ENCODE measurements at regions not wholly inside any gene's neighbourhood (a gene's known extent, or its start where the extent isn't known, plus 50 kb on each side); places are given as distances from the start of the nearest gene placed in this dataset.

- no peak for DNase-seq (ENCODE audit: low read depth)
Observed at GRCh38 chr3:31349001-31349748, 183.6 kb upstream of the STT3B start.

DNA sequence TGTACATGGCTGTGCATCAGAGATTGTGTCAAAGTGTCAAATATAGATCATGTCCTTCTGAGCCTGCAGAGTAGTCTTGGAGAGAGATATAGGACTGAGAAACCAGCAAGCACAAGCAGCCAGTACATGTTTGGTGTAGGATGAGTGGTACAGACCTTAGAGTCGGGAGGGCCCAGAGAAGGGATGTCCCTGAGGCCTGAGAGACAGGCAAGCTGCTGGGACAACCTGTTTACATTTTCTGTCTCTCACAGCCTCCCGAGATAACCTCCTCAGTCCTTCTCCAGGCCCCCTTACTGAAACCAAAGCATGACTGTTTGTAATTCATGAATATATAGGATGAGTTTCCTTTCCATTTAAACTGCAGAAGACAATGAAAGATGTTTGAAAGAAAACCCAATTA lies 182.4 kb upstream of the STT3B start:
- DNase-seq (ENCODE audit: low read depth), result no peak

DNA sequence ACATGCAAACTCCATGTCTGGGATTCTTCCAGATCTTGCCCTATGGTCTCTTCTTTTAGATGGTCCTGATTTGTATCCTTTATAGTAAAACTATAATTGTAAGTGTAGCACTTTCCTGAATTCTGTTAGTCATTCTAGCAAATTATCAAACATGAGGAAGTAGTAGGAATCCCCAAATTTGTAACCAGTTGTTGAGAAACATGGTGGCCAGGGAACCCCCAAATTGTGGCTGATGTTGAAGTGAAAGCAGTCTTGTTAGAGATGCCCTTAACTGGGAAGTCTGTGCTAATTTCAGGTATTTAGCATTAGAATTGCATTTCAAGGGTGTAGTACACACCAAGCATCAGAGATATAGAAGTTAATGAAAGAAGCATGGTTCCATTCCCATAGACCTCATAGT lies 180.4 kb upstream of the STT3B start:
- no peak for DNase-seq (ENCODE audit: low read depth)

GRCh38 chr3:31353166-31353565 lies 179.6 kb upstream of the STT3B start:
- DNase-seq (ENCODE audit: low read depth), result no peak

GRCh38 chr3:31354373-31354772 lies 178.4 kb upstream of the STT3B start:
- DNase-seq (ENCODE audit: low read depth), result no peak

DNA sequence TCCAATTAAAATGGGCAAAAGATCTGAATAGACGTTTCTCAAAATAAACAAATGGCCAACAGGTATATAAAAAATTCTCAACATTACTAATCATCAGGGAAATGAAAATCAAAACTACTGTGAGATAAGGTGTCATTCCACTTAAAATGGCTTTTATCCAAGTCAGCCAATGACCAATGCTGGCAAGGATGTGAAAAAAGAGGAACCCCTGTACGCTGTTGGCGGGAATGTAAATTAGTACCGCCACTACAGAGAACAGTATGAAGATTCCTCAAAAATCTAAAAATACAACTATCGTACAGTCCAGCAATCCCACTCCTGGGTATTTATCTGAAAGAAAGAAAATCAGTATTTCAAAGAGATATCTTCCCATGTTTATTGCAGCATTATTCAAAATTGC lies 176.9 kb upstream of the STT3B start:
- no peak for DNase-seq (ENCODE audit: low read depth)

GRCh38 chr3:31356941-31357340 lies 175.8 kb upstream of the STT3B start:
- no peak for DNase-seq (ENCODE audit: low read depth)

DNA sequence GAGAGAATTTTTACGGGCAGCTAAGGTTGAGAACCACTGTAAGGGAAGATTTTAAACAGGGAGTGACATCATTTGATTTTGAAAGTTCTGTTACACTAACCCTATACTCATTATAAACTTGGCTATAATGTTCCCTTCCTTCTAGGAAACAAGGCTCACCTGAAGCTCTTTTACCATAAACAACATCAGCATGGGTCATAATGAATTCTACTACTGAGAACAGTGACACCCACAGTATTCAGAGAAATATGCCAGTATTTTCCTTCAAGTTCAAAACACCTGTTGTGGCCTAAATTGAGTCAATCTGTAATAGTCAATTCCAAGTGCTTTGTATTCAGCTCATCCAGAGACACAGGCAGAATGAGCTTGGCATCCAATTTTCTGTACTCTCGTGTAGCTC lies 175.3 kb upstream of the STT3B start:
- DNase-seq (ENCODE audit: low read depth), result no peak

DNA sequence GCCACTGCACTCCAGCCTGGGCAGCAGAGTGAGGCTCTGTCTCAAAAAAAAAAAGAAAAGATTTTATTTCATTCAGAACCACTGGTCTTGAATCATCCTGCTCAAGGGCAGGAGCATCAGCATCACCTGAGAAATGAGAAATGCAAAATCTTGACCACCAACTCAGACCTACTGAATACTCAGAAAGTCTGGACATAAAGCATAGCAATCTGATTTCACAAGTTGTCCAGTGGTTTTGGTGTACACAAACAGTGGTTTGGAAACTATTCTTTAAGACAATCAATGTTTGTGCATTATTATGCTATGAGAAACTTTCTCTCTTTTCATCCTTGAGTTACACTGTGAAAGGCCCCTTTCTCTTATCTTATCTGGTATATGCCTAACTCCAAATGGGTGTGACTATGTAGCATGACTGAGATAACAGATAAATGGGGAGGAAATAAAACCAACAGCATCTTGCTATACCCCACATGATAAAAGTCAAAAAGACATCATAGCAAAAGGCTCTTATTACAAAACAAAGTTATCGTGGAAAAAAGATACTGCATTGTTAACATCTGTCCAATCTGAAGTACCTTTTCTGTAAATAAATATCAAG lies 174.2 kb upstream of the STT3B start:
- no peak for DNase-seq (ENCODE audit: low read depth)

- DNase-seq (ENCODE audit: low read depth), result peak; percentile 86
Observed at GRCh38 chr3:31361371-31362273, 171.1 kb upstream of the STT3B start.

GRCh38 chr3:31364188-31364587 lies 168.5 kb upstream of the STT3B start:
- peak; percentile 22 for DNase-seq (ENCODE audit: low read depth)

GRCh38 chr3:31364711-31365110 lies 168.0 kb upstream of the STT3B start:
- peak; percentile 75 for DNase-seq (ENCODE audit: low read depth)

DNA sequence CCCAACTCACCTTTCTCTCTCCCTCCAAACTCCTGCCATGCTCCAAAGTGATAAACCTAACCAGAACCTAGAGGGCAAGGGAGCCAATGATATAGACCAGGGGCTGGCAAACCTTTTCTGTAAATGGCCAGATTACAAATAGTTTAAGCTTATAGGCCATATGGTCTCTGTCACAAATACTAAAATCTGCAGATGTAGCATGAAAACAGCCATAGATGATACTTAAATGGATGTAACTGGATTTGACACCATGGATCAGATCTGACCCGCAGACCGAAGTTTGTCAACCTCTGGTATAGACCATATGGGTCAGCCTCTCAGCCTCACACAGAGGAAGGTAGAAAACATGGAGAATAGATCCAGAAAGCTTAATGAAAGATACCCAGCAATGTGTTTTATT lies 165.2 kb upstream of the STT3B start:
- DNase-seq (ENCODE audit: low read depth), result no peak

DNA sequence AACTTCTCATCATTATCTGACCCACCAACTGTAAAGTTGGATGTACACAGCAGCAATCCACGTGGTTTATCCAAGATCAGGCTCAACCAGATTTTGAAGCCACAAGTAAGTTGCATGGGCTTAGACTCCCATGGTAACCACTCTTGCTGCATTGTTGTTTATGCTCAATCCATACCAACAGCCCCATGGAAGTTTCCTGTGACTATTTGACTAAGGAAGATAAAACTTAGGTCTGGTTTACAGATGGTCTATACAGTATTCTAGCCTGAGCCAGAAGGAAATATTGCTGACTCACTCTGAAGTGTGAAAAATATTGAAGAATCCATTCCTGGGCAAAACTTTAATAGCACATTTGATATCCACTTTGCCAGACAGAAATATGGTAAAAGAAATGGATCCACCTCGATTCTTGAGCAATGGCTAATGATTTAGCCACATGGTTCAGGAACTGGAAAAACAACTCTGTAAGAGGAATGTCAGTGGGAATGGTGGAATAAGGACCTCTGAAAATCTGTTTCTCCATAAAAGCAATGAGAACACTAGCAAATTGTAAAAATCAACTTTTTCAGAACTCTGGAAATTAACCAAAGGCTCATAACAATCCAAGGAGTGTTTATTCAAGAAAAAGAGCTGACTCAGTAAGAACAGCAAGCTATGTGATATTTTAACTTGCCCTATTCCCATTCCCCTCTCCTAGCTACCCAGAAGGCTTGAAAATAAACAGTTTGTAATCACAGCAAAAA lies 162.9 kb upstream of the STT3B start:
- DNase-seq (ENCODE audit: low read depth), result peak; percentile 3

GRCh38 chr3:31370380-31370666 lies 162.4 kb upstream of the STT3B start:
- DNase-seq (ENCODE audit: low read depth), result no peak

DNA sequence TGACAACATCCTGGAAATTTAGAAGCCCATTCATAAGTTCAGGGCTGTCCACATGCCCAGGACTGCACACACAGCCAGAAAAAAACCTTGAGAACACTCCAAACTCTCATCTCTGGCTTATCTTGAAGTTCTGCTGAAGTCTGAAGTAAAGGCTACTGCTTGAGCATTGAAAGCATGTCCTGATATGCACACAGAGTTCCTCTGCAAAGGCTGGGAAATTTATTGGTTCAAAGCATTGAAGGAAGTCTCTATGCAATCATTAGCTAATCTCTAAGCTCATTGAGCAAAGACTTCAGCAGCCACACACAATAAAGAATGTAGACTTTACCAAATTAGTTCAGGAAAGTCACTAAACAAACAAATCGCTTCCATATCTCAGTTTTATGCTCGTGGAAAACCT lies 162.0 kb upstream of the STT3B start:
- DNase-seq (ENCODE audit: low read depth), result no peak

DNA sequence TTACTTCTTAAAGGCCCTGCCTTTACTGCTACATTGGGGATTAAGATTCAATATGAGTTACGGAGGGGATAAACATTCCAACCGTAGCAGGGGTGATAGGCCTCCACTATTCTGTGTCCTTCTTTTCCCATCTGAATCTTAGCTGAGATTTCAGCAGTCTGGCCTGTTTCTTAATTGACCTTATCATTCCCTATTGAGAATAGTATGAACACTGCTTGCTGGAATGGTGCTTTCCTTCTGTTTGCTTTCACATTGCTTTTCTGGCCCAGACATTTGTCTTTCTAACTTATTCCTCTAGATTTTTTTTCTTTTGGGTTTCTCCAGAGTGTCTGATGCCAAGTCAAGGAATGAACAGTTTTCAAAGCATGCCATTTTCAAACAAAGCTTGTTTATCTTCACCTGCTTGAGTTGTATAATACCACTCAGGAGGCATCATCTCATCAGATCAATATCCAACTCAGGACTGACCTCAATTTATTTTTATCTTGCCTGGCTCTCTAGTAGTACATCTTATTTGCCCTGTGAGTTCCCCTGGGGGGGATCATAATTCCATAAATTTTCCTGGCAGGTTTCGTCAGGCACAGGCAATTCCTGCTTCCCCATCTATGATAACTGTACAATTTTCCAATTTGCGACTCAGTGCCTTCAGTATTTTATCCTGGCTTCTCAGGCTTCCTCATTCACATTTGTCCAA lies 161.1 kb upstream of the STT3B start:
- no peak for DNase-seq (ENCODE audit: low read depth)

- DNase-seq (ENCODE audit: low read depth), result no peak
Observed at GRCh38 chr3:31373681-31374080, 159.0 kb upstream of the STT3B start.

DNA sequence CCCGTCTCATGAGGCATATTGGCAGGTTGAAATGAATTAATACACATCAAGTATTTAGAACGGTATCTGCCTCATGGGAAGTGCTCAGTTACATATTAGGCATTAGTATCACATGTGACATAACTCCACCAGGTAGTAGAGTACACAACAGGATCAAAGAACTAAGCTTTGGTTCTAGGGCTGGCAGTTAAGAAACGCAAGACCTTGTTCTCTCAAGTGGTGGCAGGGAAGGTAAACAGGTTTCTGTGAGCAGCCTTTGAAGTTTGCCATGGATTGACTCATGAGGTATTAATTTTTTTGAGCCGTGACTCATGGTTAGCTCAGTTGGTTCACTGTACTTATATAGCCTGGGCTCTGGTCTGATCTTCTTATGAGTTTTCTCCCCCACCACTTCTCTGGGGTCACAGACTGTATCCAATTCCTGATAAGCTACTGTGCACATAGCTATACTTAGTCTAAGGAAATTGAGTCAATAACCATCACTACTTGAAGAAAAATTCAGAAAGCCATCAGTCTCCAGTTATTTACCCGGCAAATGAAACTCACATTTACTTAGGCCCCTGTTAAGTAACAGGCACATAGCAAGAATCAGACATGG lies 155.6 kb upstream of the STT3B start:
- peak; percentile 92 for DNase-seq (ENCODE audit: low read depth)

DNA sequence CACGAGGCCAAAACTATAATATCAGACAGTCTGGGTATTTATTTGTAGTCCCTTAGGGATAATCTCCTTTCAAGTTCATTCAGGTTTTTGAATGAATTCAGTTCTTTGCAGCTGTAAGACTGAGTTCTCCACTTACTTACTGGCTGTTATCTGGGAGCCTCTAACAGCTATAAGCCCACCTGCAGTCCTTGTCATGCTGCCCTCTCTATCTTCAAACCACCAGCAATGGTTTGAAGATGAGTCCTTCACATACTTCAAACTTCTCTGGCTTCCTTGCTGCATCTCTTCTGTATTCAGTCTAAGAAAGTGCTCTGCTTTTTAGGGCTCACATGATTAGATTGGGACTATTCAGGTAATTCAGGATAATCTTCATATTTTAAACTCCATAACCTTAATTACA lies 154.5 kb upstream of the STT3B start:
- DNase-seq (ENCODE audit: low read depth), result no peak

DNA sequence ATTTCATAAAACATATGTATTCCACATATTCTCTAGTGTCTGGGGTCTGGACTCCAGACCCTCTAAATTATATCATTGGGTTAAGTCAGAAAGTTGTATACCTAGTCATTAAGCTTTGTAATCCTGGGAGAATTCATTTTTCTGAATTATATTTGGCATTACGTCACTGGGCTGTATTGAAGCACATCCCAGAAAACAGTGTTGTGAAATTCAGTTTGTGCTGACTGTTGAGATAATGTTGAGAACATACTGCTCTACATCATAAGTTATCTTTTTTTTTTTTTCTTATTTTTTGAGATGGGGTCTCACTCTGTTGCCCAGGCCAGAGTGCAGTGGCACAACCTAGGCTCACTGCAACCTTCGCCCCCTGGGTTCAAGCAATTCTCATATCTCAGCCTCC lies 153.1 kb upstream of the STT3B start:
- no peak for DNase-seq (ENCODE audit: low read depth)

- DNase-seq (ENCODE audit: low read depth), result no peak
Observed at GRCh38 chr3:31382856-31383255, 149.9 kb upstream of the STT3B start.

All from ELR (cell line).